Stimulated activated CD4-positive, alpha-beta T cell treated with anti-CD3 and anti-CD28 coated beads, Interleukin-2, amount 100 ng/mL, for 24 hours (primary cell): ENCODE measurements at regions not wholly inside any gene's neighbourhood (a gene's known extent, or its start where the extent isn't known, plus 50 kb on each side); places are given as distances from the start of the nearest gene placed in this dataset.

ENCODE experiments used
- DNase-seq, 2 donors: peaks; one replicate each; pipeline ENCODE4 v3.0.0-alpha.2; 2020

DNA sequence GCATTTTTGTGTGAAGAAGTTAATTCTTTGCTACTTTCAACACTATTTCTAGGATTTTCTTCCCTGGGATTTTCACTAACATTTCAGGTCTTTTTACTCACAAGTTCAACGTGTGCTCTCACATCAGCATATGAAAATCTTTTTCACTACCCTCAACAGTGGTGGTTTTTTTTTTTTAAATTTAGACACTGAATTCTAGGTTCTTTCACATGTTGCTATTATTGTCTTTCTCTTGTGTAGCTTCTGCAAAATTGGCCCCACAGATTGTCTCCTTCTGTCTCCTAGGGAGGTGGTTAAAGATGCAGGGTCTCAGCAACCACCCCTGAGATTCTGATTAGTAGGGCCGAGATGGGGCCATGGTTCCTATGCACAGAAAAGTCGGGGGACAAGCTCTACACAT, 165.0 kb upstream of the GPR26 start:
- no peak for DNase-seq

DNA sequence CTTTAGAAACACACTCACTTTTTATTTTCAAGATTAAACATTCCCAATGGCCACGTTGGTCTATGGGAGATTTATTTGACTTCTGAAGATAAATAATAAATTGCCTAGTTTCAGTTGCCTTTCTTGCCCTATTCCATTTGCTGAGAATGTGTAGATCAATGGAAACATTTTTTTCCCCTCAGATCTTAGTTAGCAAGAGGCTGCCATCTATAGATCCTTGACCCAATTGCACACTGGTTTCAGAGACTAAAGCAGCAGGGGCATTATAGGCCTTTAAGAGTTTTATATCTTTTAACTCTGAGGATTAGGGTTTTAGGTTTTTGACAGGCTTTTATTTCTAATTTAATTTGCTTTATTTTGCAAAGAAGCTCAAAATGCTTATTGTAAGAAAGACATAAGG, 163.2 kb upstream of the GPR26 start:
- DNase-seq, result no peak

DNA sequence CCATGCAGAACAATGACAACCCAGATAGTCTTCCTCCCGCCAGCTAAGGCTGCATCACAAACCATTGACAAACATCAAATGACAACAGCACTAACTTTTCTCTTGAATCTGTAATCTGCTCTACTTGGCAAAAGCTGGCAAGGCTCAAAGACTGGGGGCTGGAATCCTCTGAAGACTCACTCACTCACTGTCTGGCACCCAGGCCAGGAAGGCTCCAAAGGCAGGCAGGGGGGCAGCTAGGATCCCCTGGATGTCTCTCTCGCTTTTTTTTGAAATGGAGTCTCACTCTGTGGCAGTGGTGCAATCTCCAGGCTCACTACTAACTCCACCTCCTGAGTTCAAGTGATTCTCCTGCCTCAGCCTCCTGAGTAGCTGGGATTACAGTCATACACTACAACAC, 159.7 kb upstream of the GPR26 start:
- DNase-seq, result no peak

DNA sequence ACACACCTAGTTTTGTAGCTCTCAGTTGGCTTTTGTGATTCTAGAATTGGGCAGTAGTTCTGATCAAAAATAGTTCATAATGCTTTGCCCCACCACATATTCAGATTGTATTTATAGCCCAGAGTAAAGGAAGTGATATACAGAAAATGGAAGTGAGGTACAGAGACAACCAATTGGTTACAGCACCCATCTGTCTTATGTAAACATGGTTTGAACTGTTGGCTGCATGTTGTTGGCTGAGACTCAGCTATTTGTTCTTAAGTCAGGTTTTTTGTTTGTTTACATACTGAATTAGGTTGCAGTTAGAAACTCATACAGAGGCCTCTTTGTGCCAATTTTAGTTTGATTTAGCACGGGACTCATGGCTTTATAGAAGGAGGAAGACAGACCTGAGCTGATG, 158.9 kb upstream of the GPR26 start:
- DNase-seq, result no peak

DNA sequence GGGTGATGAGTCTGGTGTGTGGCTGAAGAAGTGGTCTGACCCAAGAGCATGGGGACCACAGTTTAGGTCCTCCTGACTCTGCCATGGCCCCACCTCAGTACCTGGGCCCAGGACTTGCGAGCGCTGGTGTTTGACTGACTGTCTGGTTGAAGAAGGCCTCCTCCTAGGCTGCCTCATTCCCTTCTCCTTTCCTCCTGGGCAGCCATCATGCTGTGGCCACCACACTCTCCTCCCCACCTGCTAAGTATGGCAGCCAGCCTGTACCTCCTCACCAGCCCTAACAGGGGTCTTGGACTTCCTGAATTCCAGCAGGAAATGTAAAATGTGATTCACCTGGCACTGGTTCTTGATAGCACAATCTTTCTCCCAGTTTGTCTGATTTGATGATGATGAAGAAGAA, 156.8 kb upstream of the GPR26 start:
- DNase-seq, result no peak

DNA sequence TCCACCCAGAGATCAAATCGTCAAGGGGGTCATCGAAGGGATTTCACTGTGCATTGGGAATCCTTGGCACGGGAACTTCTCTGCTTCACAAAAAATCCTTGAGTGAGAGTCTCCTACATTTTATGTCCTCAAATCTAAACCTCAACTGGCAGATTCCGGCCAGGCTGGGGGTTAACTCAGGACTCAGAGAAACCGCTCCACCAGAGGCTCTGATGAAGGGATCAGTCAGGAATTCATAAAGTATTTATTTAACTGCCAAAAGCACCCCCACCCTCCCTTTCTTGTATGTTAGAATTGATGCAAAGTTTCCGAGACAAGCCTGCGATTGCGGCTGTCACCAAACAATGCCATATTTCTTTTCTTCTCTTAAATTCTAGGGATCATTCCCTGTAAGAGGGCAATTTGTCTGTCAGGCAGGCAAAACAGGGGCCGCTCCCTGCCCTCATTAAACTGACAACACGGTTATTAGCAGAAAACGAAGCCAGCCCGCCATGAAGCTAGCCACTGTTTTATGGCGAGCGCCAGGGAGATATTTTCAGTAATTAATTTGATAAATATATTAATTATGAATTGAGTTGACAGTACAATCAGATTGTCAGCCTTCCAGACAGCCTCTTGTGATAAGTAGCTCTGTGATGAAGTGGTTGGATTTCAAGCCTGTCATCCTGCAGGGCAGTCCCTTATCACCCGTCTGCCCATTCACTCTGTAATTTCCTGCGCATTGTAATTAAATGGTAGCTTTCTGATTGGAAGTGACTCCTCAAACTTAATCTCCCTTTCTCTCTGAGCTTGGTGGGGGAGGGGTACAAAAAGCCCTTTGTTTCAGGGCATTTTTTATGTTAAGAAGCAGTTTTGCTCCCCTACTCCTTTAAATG, 153.0 kb upstream of the GPR26 start:
- DNase-seq, result no peak

DNA sequence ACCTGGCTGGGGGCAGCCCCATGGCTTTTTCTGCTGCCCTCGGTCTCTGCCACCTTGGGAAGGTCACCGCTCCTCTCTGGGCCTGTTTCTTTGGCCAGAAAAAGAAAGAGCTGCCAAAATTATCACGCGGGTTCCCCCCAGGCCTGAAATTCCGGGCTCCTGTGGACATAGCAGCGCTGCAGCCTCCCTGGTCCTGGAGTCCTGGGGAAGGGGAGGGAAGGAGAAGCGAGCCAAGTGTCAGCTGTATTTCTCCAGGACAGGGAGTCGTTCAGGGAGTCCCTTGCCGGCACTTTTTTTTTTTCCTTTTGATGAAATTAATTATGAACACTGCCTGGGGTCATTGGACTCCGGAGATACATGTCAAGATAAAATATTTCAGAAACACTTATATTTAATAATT, 152.3 kb upstream of the GPR26 start:
- DNase-seq, result no peak

DNA sequence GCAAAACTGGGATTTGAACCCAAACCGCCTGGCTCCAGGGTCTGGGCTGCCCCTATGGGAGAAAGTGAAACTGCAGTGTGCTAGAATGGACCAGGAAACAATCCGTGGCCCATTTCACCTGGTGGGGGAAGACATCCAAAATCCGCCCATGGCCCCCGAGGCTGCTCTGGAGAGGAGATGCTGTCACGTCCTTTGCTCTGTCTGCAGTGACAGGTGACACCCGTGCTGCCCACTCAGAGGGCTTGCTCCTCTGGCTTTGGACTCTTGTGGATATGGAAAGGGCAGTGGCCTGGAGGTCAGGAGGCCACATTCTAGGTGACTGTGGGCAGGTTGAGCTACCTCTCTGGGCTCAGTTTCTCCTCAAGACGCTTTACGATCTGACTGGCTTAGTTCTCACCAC, 151.2 kb upstream of the GPR26 start:
- no peak for DNase-seq

DNA sequence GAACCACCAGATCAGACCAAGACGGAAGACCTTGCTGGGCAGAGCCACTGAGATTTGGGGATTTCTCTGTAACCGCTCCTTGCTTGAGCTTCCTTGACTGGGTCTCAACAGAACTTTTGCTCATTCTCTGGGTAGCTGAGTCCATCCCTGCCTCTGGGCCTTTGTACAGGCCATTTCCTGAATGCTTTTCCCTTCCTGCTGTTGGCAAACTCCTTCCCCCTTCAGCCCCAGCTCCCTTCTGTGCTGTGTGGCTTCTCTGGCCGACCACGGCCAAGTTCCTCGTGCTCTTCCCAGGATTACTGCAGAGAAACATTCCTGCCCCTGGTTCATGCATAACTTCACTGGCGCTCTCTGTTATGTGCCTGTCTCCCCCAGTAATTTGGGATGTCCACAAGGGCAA, 150.5 kb upstream of the GPR26 start:
- DNase-seq, result no peak

DNA sequence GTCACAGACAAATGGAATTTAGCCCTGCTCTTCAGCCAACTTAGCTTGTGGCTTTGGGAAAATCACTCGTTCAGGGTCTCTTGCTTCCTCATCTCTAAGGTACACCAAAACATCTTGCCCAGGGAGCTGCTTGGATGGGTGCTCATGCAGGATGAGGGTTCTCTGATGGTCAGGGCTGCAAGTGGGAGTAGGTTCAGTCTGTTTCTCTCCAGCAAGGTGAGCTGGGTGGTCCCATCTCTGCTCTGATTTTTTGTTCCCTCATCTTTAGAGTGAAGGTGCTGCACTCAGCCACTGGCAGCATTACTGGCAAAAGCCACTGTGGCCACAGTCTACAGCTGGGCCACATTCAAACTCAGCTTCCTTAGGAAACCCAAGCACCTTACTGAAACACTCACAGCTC, 149.9 kb upstream of the GPR26 start:
- no peak for DNase-seq

DNA sequence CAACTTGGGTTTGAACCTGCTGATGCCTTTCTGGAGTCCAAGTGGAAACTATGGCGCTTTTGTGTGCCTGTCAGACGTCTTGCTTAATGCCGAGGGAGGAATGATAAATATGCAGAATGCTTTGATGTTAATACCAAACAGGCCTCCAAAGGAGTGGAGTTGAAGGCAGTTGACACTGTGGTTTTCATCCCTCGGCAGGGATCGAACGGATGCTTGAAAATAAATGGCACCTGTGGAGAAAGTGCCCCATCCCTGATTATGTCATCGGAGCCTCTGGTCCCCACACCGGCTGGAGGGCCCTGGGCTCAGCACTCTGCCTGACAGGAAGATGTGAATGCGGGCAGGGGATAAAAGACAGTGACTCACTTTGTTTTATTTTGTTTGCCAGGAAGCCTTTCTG, 148.7 kb upstream of the GPR26 start:
- no peak for DNase-seq

DNA sequence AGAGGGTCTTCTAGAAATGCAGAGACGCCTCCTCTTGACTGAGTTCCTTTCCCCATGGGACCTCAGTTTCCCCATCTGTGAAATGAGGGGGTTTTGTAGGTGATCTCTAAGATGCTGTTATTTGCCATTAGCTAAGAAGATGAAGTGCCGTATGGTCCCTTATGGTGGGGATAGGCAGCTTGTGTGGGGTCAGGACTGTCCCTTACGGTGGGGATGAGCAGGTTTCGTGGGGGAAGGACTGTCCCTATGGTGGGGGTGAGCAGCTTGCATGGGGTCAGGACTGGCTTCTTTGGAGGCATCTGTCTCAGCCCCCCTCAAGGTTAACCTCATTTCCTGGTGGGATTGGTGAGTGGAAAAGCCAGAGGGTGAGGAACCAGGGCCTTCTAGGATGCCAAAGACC, 148.3 kb upstream of the GPR26 start:
- no peak for DNase-seq

DNA sequence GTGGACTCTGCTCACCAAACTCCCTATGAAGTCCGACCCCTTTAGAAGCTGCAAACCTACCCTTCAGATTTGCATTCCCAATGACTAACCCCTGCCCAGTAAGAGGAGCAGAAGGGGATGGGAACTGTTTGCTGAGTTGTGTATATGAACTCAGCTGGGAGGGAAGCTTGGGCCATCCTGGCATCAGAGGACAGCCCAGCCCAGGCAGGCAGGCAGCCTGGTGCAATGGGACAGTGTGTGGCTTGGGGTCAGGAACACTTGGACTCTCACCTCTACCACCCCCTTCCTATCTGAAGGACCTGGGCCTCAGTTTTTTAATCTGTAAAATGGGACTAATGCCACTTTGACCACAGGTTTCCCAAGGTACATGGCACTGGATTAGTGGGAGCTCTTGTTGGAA, 147.4 kb upstream of the GPR26 start:
- no peak for DNase-seq

DNA sequence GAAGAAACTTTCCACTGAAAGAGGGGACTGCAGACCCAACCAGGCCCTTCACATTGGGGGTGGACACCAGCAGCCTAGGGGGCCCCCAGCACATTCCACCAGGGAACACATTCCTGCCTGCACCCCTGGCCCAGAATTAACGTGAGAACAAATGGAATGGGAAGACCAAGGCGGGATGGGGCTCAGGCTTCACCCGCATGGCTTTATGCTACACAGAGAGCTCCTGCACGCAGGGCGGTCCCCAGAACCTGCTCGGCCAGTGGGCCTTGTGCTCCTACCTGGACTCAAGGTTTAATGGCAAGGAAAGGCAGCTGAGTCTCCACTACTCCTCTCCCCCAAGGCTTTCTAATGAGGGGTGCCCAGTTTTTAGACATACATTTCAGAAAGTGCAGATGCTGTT, 146.3 kb upstream of the GPR26 start:
- DNase-seq, result no peak

DNA sequence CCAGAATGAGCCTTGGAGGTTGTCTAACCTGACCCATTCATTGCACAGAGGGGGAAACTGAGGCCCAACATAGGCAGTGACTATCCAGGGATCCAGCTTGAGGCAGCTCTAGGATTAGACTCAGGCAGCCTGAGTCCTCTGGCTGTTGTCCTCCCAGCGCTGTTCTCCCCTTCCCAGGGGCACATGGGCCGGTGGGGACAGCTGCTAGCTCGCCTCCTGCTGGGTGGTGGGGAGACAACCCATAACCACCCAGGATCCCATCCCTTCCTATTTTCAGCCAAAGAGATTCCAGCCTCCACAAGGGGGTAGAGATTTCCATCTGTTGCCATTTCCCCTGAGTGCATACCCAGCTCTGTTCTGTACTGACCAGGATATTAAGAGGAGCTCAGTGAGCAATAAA, 145.1 kb upstream of the GPR26 start:
- no peak for DNase-seq

DNA sequence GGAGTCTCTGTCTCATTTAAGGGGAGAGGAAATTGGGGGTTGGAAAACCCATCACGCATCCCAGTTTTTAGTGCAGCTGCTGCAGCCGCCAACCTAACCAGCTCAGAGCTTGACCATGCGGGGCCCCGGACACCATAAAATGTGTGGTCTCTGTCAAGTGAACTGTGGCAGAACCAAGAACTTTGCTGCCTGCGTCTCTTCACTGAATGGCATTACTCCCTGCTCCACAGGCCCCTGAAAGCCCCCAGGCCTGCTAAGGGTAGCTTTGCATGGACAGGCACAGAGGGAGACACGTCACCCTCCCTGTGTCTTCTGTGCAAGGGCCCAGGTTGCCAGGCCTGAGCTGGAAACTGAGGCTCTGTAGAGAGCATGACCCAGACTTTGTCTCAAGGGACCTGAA, 144.6 kb upstream of the GPR26 start:
- no peak for DNase-seq

DNA sequence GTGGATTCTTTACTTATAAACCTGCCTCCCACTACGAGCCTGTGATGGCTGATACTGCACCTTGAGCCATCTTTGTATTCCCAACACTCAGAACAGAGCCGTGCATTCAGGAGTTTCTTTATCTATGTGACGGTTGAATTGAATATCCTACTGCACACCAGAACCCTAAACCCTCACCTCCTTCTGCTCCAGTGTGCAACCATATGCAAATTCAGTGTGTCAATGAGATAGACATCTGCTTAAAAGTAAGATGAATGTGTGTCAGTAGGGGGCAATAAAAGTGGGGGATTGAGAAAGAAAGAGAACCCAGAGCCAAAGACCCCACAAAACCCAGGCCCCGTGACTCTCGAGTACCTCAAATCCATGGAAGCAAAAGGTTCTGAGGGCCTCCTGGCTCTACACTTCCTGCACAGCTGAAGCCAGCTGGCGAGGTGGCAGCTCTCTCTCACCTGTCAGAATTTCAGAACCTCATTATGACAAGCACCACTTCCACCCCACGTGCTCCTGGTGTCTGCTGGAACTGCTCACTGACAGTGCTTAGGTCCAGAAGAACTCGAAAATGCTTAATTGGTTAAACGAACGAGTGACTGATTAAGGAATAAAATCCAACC, 143.3 kb upstream of the GPR26 start:
- no peak for DNase-seq

DNA sequence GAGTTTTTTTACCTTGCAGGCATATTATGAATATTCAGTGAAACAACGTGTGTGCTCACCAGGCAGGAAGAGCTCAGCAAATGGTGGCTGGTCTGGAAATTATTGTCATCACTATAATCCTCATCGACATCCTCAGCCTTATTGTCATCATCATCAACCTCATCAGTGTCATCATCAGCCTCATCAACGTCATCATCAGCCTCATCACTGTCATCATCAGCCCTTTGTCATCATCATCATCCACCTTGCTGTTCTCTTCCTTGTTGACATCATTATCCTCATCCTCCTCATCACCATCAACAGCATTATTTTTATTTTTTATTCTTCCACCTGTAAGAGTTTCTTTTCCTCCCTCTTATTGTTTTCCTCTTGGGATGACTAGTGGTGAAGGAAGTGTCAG, 142.3 kb upstream of the GPR26 start:
- no peak for DNase-seq

DNA sequence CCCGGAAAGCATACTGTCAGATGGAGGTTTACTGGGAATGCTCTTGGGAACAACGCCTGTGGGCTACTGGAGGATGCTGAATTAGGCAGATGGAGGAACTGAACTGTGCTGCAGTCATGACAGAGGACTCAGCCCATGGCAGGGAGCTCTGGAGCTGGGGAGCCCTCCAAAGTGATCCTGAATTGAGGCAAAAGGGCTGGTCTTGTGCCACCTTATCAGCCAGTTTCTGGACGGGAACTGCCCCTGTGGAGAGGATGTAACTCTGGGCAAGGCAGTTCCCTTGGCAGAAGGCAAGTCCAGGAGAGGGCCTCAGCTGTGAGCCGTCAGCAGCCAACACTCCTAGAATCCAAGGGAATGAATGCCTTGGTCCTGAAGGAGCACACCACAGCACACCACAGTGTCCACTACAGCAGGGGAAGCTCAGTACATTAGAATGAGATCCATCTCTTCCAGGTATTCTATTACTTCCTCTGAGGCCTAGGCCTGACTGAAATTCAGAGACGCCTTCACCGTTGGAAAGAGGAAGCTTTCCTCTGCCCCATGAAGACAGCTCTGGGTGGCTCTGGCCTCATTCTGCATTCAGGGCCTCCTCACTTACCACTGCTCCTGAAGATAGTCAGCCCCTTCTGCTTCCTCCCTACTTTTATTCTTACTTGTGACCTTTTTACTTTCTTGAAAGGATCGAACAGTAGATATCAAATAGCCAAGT, 139.6 kb upstream of the GPR26 start:
- no peak for DNase-seq

DNA sequence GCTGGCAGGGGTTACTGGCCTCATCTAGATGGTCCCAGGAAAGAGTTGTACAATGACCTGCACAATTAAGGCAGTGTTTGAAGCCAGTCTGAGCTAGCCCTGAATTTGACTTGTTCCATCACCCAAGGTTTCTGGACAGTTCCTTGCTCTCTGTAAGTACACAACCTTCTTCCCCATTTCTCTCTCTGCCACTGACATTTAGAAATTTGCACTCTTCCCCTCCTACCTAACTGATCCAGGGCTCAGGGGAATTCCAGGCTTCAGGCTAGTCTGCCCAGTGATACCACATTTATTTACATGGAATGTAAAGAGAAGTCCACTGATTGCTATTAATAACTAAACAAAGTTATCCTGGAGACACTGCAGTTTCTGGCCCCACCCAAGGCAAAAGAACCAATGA, 139.0 kb upstream of the GPR26 start:
- DNase-seq, result no peak

DNA sequence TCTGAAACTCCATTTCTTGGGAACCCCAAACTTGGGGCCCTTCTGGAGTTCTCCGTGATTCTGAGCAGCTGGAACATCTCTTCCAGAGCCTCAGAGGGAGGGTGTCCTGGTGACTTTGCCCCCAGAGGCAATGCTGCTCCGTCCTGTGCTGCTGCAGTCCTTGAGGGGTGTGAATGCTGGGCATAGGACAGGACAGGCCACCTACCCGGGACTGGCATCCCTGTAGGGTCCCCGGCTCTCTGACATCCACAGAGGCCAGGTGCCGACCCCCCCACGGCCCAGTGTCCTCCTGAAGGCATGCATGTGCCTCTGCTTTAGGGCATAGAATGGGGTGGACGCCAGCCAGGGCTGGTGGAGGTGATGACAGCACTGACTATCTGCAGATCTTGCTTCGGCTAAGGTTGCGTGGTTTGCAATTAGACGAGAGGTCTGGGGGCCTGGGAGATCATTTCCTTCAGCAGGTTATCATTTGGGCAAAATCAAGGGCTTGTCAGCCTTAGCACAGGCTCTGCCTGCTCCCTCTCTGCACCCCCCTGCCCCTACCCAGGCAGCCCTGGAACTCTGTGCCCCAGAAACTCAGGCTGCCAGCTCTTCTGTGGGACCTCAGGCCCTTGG, 136.9 kb upstream of the GPR26 start:
- DNase-seq, result no peak

DNA sequence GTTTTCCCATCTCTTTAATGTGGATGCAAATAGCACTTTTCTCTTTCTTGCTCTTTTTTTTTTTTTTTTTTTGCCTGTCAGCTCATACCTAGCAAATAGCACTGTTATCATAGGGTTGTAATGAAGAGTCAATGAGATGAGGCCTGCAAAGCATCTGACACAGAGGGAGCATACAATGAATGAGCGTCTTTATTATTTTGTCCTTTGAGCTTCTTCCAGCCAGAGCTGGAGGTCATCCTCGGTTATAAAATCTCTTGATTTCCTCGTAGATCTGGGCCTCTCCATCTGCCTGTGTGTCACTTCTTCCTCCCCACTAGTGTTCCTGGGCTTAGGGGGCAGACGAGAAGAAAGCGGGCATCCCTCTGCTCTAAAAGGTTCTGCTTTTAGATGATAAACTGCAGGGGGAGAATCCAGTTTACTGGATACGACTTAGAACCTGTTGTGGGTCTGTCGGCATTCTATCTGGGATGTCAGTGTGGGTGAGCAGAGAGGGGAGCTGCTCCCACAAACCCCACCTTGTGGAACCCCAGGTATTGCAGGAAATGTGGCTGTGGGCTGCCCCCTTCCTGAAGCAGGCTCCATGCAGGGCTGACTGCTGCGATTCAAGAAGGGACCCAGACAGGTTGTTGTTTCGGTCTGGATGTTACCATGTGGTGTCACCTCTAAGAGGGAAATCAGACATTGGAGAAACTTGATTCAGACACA, 135.8 kb upstream of the GPR26 start:
- DNase-seq, result no peak

DNA sequence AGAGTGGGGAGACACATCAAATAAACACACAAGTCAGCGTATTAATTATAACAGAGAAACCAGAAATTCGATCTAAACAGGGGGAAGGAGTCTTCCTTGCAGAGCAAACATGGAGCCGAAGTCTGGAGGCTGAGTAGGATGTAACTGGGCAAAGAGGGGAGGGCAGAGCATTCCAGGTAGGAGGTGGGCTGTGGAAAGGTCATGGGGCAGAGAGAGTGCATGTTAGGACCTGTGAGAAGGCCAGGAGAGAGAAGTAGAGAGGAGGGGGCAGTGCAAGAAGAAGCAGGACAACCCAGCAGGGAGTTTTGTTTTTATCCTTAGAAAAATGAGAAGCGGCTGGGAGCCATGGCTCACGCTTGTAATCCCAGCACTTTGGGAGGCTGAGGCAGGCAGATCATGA, 130.8 kb upstream of the GPR26 start:
- no peak for DNase-seq
